HEK293 (cell line): ENCODE measurements at regions not wholly inside any gene's neighbourhood (a gene's known extent, or its start where the extent isn't known, plus 50 kb on each side); places are given as distances from the start of the nearest gene placed in this dataset.

Experiments
- CTCF ChIA-PET: fragments of 350-600 bp; formaldehyde crosslinking; extraction: SDS; loops from one replicate; lab custom pipeline; 2021; ENCODE audit warnings: antibody characterized with exemption; lab: Yijun Ruan, JAX
- POLR2A ChIA-PET: fragments of 300-600 bp; formaldehyde crosslinking; extraction: SDS; loops from one replicate; lab custom pipeline; 2020; ENCODE audit warnings: antibody characterized with exemption, inconsistent platforms; lab: Yijun Ruan, JAX
- H3K27ac ChIP-seq: fragments of 200-500 bp; sonication (Bioruptor generic); 2 replicates; pipeline ENCODE4 v1.5.1; 2014; ENCODE audit warnings: low read depth, low read length, control low read depth, inconsistent platforms; ENCODE audit errors: extremely low read depth
- H3K36me3 ChIP-seq, 2 experiments: fragments of 200-500 bp in 1 of 2; sonication (Bioruptor generic) in 1 of 2; 1 replicate in 1 of 2; 2 replicates in 1 of 2; pipeline ENCODE4 v1.5.1; 2014 to 2017; ENCODE audit warnings: inconsistent platforms in 2 of 2, low read length in 2 of 2; ENCODE audit not compliant: control insufficient read depth in 2 of 2, insufficient read depth in 1 of 2
- H3K4me1 ChIP-seq: fragments of 200-500 bp; sonication (Bioruptor generic); 2 replicates; pipeline ENCODE4 v1.5.1; 2014; ENCODE audit warnings: mild to moderate bottlenecking, low read length, inconsistent platforms; ENCODE audit not compliant: control insufficient read depth, insufficient read depth
- H3K4me3 ChIP-seq: 2 replicates; pipeline ENCODE4 v1.5.1; 2011; ENCODE audit warnings: low read depth, mild to moderate bottlenecking, control low read depth, low read length, moderate library complexity
- H3K9me3 ChIP-seq: fragments of 200-500 bp; sonication (Bioruptor generic); 2 replicates; pipeline ENCODE4 v1.5.1; 2014; ENCODE audit warnings: low read depth, low read length, inconsistent platforms; ENCODE audit not compliant: control insufficient read depth, insufficient read depth
- GFI1B ChIP-seq: fragments of 450-650 bp; formaldehyde crosslinking; IDR thresholded peaks from 2 replicates; pipeline ENCODE4 v1.5.1; 2016; ENCODE audit warnings: missing biosample characterization, missing genetic modification characterization
- HOXA7 ChIP-seq: sonication (generic); formaldehyde crosslinking; IDR thresholded peaks from 2 replicates; pipeline ENCODE4 v1.8.1; 2022; ENCODE audit warnings: missing genetic modification reagents, borderline replicate concordance
- KLF17 ChIP-seq: fragments of 450-650 bp; formaldehyde crosslinking; IDR thresholded peaks from 2 replicates; pipeline ENCODE4 v1.5.1; 2016; ENCODE audit warnings: missing biosample characterization, missing genetic modification characterization
- PRDM4 ChIP-seq: fragments of 450-650 bp; formaldehyde crosslinking; IDR thresholded peaks from 2 replicates; pipeline ENCODE4 v1.5.1; 2017; ENCODE audit warnings: missing biosample characterization, missing genetic modification characterization
- SP7 ChIP-seq: fragments of 450-650 bp; formaldehyde crosslinking; IDR thresholded peaks from 2 replicates; pipeline ENCODE4 v1.5.1; 2016; ENCODE audit warnings: missing biosample characterization, missing genetic modification characterization
- TCF7L2 ChIP-seq: IDR thresholded peaks from 2 replicates; pipeline ENCODE4 v1.6.1; 2011; ENCODE audit warnings: low read depth, mild to moderate bottlenecking, inconsistent platforms, low read length, moderate library complexity, borderline replicate concordance
- ZBTB44 ChIP-seq: fragments of 450-650 bp; IDR thresholded peaks from 2 replicates; pipeline ENCODE4 v1.5.1; 2018; ENCODE audit warnings: missing biosample characterization, mild to moderate bottlenecking, missing genetic modification characterization
- ZFHX2 ChIP-seq: fragments of 450-650 bp; formaldehyde crosslinking; conservative IDR thresholded peaks from 2 replicates; pipeline ENCODE4 v1.5.1; 2016; ENCODE audit warnings: missing biosample characterization, missing genetic modification characterization
- ZFP37 ChIP-seq: fragments of 450-650 bp; formaldehyde crosslinking; IDR thresholded peaks from 2 replicates; pipeline ENCODE4 v1.5.1; 2016; ENCODE audit warnings: missing biosample characterization, missing genetic modification characterization
- ZFP41 ChIP-seq: fragments of 450-650 bp; formaldehyde crosslinking; IDR thresholded peaks from 2 replicates; pipeline ENCODE4 v1.5.1; 2016; ENCODE audit warnings: missing biosample characterization, missing genetic modification characterization, borderline replicate concordance
- ZNF223 ChIP-seq: fragments of 450-650 bp; formaldehyde crosslinking; IDR thresholded peaks from 2 replicates; pipeline ENCODE4 v1.5.1; 2016; ENCODE audit warnings: missing biosample characterization, missing genetic modification characterization
- ZNF404 ChIP-seq: fragments of 450-650 bp; formaldehyde crosslinking; IDR thresholded peaks from 2 replicates; pipeline ENCODE4 v1.5.1; 2017; ENCODE audit warnings: missing biosample characterization, missing genetic modification characterization
- ZNF423 ChIP-seq: fragments of 450-650 bp; formaldehyde crosslinking; IDR thresholded peaks from 2 replicates; pipeline ENCODE4 v1.5.1; 2016; ENCODE audit warnings: missing biosample characterization, missing genetic modification characterization
- ZNF510 ChIP-seq: fragments of 450-650 bp; formaldehyde crosslinking; IDR thresholded peaks from 2 replicates; pipeline ENCODE4 v1.5.1; 2018; ENCODE audit warnings: mild to moderate bottlenecking, missing genetic modification characterization, missing biosample characterization; ENCODE audit not compliant: insufficient replicate concordance
- ZNF530 ChIP-seq: fragments of 450-650 bp; formaldehyde crosslinking; IDR thresholded peaks from 2 replicates; pipeline ENCODE4 v1.5.1; 2016; ENCODE audit warnings: low read depth, missing biosample characterization, missing genetic modification characterization
- ZNF558 ChIP-seq: fragments of 450-650 bp; formaldehyde crosslinking; IDR thresholded peaks from 2 replicates; pipeline ENCODE4 v1.5.1; 2016; ENCODE audit warnings: missing biosample characterization, missing genetic modification characterization
- ZNF677 ChIP-seq: fragments of 450-650 bp; IDR thresholded peaks from 2 replicates; pipeline ENCODE4 v1.5.0; 2018; ENCODE audit warnings: missing biosample characterization, mild to moderate bottlenecking, missing genetic modification characterization, moderate library complexity
- ZNF785 ChIP-seq: fragments of 450-650 bp; formaldehyde crosslinking; IDR thresholded peaks from 2 replicates; pipeline ENCODE4 v1.5.1; 2016; ENCODE audit warnings: missing biosample characterization, missing genetic modification characterization
- ZNF830 ChIP-seq: fragments of 450-650 bp; IDR thresholded peaks from 2 replicates; pipeline ENCODE4 v1.5.0; 2018; ENCODE audit warnings: missing biosample characterization, missing genetic modification characterization, low read depth, mild to moderate bottlenecking, moderate library complexity

GRCh38 chr18:73897517-73897916 is 250.1 kb downstream of the FBXO15 start:
- Histone ChIP-seq H3K4me1 (no peaks in the 10 kb centered on the region), H3K4me3 (no peak overlapping the region), H3K27ac (no peak overlapping the region), H3K9me3 (no peaks in the 10 kb centered on the region), H3K36me3 (no peaks in the 10 kb centered on the region)
- POLR2A ChIA-PET, result no interaction called here
- CTCF ChIA-PET, result interaction anchor here (0.5 to 1.0 kb wide), 2 partner anchors 54 kb away, joined by 3 read pairs; no protein-coding TSS in a partner anchor
- TF ChIP-seq ZNF677, result no peak
- no peak for TF ChIP-seq ZFHX2 (tag by site-specific recombination)
- TF ChIP-seq ZNF830 (tag by site-specific recombination), result no peak
- no peak for TF ChIP-seq SP7 (tag by site-specific recombination)

DNA sequence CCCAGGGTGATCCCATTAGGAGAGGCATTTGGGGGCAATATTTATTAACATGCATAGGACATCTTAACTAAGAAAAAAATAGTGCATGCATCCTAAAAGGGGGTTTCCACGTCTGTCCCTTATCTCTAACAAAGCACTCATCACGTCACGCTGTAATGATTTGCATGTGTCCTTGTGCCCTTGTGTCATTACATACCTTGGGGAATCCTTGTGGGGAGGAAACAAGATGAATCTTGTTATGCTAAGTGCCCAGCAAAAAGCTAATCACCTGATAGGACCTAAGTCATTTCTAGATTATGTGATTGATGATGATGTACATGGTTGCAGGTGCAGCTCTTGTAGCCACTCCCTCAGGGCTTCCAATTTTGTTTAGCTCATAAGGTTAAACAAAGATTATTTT is 250.9 kb downstream of the FBXO15 start:
- TF ChIP-seq HOXA7 (CRISPR knock-in tag) (no peak), ZBTB44 (tag by site-specific recombination) (no peak), ZNF510 (tag by site-specific recombination) (no peak), KLF17 (tag by site-specific recombination) (no peak), TCF7L2 (no peak), ZNF223 (tag by site-specific recombination) (no peak), ZFP41 (tag by site-specific recombination) (no peak), ZNF785 (tag by site-specific recombination) (no peak), ZFP37 (no peak), PRDM4 (tag by site-specific recombination) (no peak), ZNF423 (tag by site-specific recombination) (no peak), ZNF530 (tag by site-specific recombination) (no peak), ZNF404 (tag by site-specific recombination) (no peak), GFI1B (tag by site-specific recombination) (no peak), ZNF558 (tag by site-specific recombination) (no peak)
- Histone ChIP-seq H3K9me3 (no peaks in the 10 kb centered on the region), H3K4me3 (no peak overlapping the region), H3K36me3 (no peaks in the 10 kb centered on the region), H3K27ac (no peak overlapping the region), H3K4me1 (no peaks in the 10 kb centered on the region)
- POLR2A ChIA-PET, result no interaction called here
- CTCF ChIA-PET, result interaction anchor here (0.5 to 0.6 kb wide), 2 partner anchors 53 to 527 kb away, joined by 3 read pairs; no protein-coding TSS in a partner anchor
